Keratinocyte (primary cell): ENCODE measurements at regions not wholly inside any gene's neighbourhood (a gene's known extent, or its start where the extent isn't known, plus 50 kb on each side); places are given as distances from the start of the nearest gene placed in this dataset.

ENCODE experiments used
- EZH2 ChIP-seq: IDR thresholded peaks from one replicate; pipeline ENCODE4 v1.6.1; 2012; ENCODE audit warnings: inconsistent platforms, mild to moderate bottlenecking, low read length, moderate library complexity
- TF ChIP-seq, protein P1 (sequence below), 3 experiments: IDR thresholded peaks in 1 of 3; conservative IDR thresholded peaks in 1 of 3; optimal IDR thresholded peaks in 1 of 3; 2 replicates in 2 of 3; 3 replicates in 1 of 3; pipeline versions ENCODE3 to v1.5.1; 2011; ENCODE audit warnings: low read length in 3 of 3, mild to moderate bottlenecking in 3 of 3, moderate library complexity in 2 of 3, control low read depth in 1 of 3, inconsistent platforms in 1 of 3; ENCODE audit not compliant: insufficient read depth in 2 of 3; ENCODE audit errors: extremely low read depth in 1 of 3

GRCh38 chr3:110628650-110629301 is 442.8 kb upstream of the NECTIN3 start:
- TF ChIP-seq, protein P1, sequence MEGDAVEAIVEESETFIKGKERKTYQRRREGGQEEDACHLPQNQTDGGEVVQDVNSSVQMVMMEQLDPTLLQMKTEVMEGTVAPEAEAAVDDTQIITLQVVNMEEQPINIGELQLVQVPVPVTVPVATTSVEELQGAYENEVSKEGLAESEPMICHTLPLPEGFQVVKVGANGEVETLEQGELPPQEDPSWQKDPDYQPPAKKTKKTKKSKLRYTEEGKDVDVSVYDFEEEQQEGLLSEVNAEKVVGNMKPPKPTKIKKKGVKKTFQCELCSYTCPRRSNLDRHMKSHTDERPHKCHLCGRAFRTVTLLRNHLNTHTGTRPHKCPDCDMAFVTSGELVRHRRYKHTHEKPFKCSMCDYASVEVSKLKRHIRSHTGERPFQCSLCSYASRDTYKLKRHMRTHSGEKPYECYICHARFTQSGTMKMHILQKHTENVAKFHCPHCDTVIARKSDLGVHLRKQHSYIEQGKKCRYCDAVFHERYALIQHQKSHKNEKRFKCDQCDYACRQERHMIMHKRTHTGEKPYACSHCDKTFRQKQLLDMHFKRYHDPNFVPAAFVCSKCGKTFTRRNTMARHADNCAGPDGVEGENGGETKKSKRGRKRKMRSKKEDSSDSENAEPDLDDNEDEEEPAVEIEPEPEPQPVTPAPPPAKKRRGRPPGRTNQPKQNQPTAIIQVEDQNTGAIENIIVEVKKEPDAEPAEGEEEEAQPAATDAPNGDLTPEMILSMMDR (optimal IDR thresholded peaks at IDR 0.05 in 1 of 3, IDR thresholded peaks at IDR 0.05 in 1 of 3, conservative IDR thresholded peaks at IDR 0.05 in 1 of 3; ENCODE audit: extremely low read depth in 1 of 3, insufficient read depth in 2 of 3, low read length in 3 of 3), result no peak
- no peak for TF ChIP-seq EZH2
